GM23248 (cell line): ENCODE measurements at regions not wholly inside any gene's neighbourhood (a gene's known extent, or its start where the extent isn't known, plus 50 kb on each side); places are given as distances from the start of the nearest gene placed in this dataset.

Experiments
- DNase-seq: peaks from one replicate; pipeline ENCODE4 v3.0.0-alpha.2; 2015
- H2AFZ ChIP-seq: fragments of 200-600 bp; sonication (generic); 2 replicates; pipeline ENCODE4 v1.6.1; 2016; ENCODE audit warnings: antibody characterized with exemption
- H3F3A ChIP-seq: fragments of 200-600 bp; sonication (generic); 2 replicates; pipeline ENCODE4 v1.6.1; 2016; ENCODE audit warnings: mild to moderate bottlenecking, antibody characterized with exemption, mixed run types; ENCODE audit not compliant: insufficient read depth
- H3K27ac ChIP-seq: fragments of 200-600 bp; sonication (generic); 2 replicates; pipeline ENCODE4 v1.5.1; 2016; ENCODE audit warnings: mild to moderate bottlenecking
- H3K27me3 ChIP-seq: fragments of 200-600 bp; sonication (generic); replicated peaks from 2 replicates; pipeline ENCODE4 v1.6.1; 2016; ENCODE audit warnings: mild to moderate bottlenecking; ENCODE audit not compliant: insufficient read depth
- H3K36me3 ChIP-seq: fragments of 200-600 bp; sonication (generic); 2 replicates; pipeline ENCODE4 v1.6.1; 2016; ENCODE audit warnings: low read depth, mild to moderate bottlenecking
- H3K4me1 ChIP-seq: fragments of 200-600 bp; sonication (generic); 2 replicates; pipeline ENCODE4 v1.6.1; 2016; ENCODE audit warnings: mild to moderate bottlenecking; ENCODE audit not compliant: insufficient read depth
- H3K4me2 ChIP-seq: fragments of 200-600 bp; sonication (generic); one replicate; pipeline ENCODE4 v1.6.1; 2016; ENCODE audit warnings: mild to moderate bottlenecking; ENCODE audit not compliant: unreplicated experiment
- H3K4me3 ChIP-seq: fragments of 200-600 bp; sonication (generic); 2 replicates; pipeline ENCODE4 v1.5.1; 2016; ENCODE audit warnings: mild to moderate bottlenecking
- H3K79me2 ChIP-seq: fragments of 200-600 bp; sonication (generic); 2 replicates; pipeline ENCODE4 v1.6.1; 2016; ENCODE audit warnings: mild to moderate bottlenecking; ENCODE audit not compliant: insufficient read depth
- H3K9ac ChIP-seq: fragments of 200-600 bp; sonication (generic); 2 replicates; pipeline ENCODE4 v1.6.1; 2016; ENCODE audit warnings: mild to moderate bottlenecking
- H3K9me2 ChIP-seq: fragments of 200-600 bp; sonication (generic); 2 replicates; pipeline ENCODE4 v1.6.1; 2016; ENCODE audit warnings: mixed run types, mild to moderate bottlenecking, moderate library complexity; ENCODE audit not compliant: insufficient read depth
- H3K9me3 ChIP-seq: fragments of 200-600 bp; sonication (generic); one replicate; pipeline ENCODE4 v1.6.1; 2017; ENCODE audit warnings: low read depth
- H4K20me1 ChIP-seq: fragments of 200-600 bp; sonication (generic); 2 replicates; pipeline ENCODE4 v1.6.0; 2016; ENCODE audit not compliant: insufficient read depth
- EZH2 ChIP-seq: fragments of 200-600 bp; sonication (generic); IDR thresholded peaks from 2 replicates; pipeline ENCODE4 v1.6.1; 2018; ENCODE audit warnings: antibody characterized with exemption, mild to moderate bottlenecking; ENCODE audit not compliant: insufficient read depth, poor library complexity, severe bottlenecking
- EZH2phosphoT487 ChIP-seq: fragments of 200-600 bp; sonication (generic); IDR thresholded peaks from 2 replicates; pipeline ENCODE4 v1.6.1; 2018; ENCODE audit warnings: antibody characterized with exemption, moderate library complexity, mild to moderate bottlenecking, low read depth; ENCODE audit not compliant: insufficient read depth
- WGBS, 2 experiments: methylation state at CpG; one replicate each; pipeline ENCODE4 v1.1.6; 2015 to 2017; ENCODE audit warnings: low lambda C conversion rate in 2 of 2, low coverage in 1 of 2; ENCODE audit errors: missing lambda C conversion rate in 2 of 2; 5-methylcytosine and 5-hydroxymethylcytosine counted together
- in situ Hi-C: fragments of 300-500 bp; cut with MboI; formaldehyde crosslinking; loops from 2 replicates; pipeline ENCODE4 v1.15.0; 2020

- no peaks in the 10 kb centered on the region for H3K9me2 ChIP-seq
- no peak overlapping the region for H2AFZ ChIP-seq
- no peak overlapping the region for H3K9ac ChIP-seq
- peaks cover 61% of the 10 kb centered on the region for H3K27me3 ChIP-seq
- H3K27ac ChIP-seq = no peak overlapping the region
- no peaks in the 10 kb centered on the region for H3K36me3 ChIP-seq
- in situ Hi-C loops = no loop called here
- H3K4me2 ChIP-seq = no peak overlapping the region
- no peak for DNase-seq
- no peaks in the 10 kb centered on the region for H4K20me1 ChIP-seq
- TF ChIP-seq EZH2 = no peak
- no peak for TF ChIP-seq EZH2phosphoT487
- H3K9me3 ChIP-seq = no peaks in the 10 kb centered on the region
- no peaks in the 10 kb centered on the region for H3F3A ChIP-seq
- 85 to 89% methylated on average over 8 of the region's 8 CpGs for WGBS, 2 experiments
- no peaks in the 10 kb centered on the region for H3K79me2 ChIP-seq
- no peaks in the 10 kb centered on the region for H3K4me1 ChIP-seq
- H3K4me3 ChIP-seq = no peak overlapping the region
Measured at GRCh38 chr3:184474897-184475296, 86.7 kb upstream of the EPHB3 start.

GRCh38 chr3:184477940-184478339, 83.6 kb upstream of the EPHB3 start:
- Histone ChIP-seq H3K4me1 (no peaks in the 10 kb centered on the region), H3K27me3 (peaks cover 41% of the 10 kb centered on the region), H2AFZ (no peak overlapping the region), H3K27ac (no peak overlapping the region), H3K4me2 (no peak overlapping the region), H3F3A (no peaks in the 10 kb centered on the region), H3K9ac (no peak overlapping the region), H3K9me2 (no peaks in the 10 kb centered on the region), H4K20me1 (no peaks in the 10 kb centered on the region), H3K4me3 (no peak overlapping the region), H3K36me3 (no peaks in the 10 kb centered on the region), H3K9me3 (no peaks in the 10 kb centered on the region), H3K79me2 (no peaks in the 10 kb centered on the region)
- in situ Hi-C loops = no loop called here
- no peak for DNase-seq
- 59% methylated on average over 1 of the region's 1 CpG for WGBS, 2 experiments
- TF ChIP-seq EZH2 (no peak), EZH2phosphoT487 (no peak)

- no peak for TF ChIP-seq EZH2
- no peak for TF ChIP-seq EZH2phosphoT487
- Histone ChIP-seq H3K79me2 (no peaks in the 10 kb centered on the region), H4K20me1 (no peaks in the 10 kb centered on the region), H3K4me1 (no peaks in the 10 kb centered on the region), H3K4me2 (no peak overlapping the region), H3F3A (no peaks in the 10 kb centered on the region), H3K27me3 (peaks cover 27% of the 10 kb centered on the region), H3K4me3 (no peak overlapping the region), H3K9me2 (no peaks in the 10 kb centered on the region), H3K9me3 (no peaks in the 10 kb centered on the region), H2AFZ (no peak overlapping the region), H3K36me3 (no peaks in the 10 kb centered on the region), H3K27ac (no peak overlapping the region), H3K9ac (no peak overlapping the region)
- in situ Hi-C loops = no loop called here
- DNase-seq = no peak
- WGBS, 2 experiments = 74 to 78% methylated on average over 8 of the region's 8 CpGs
Measured at GRCh38 chr3:184479426-184480126, 82.0 kb upstream of the EPHB3 start.

GRCh38 chr3:184480831-184481230, 80.8 kb upstream of the EPHB3 start:
- DNase-seq = no peak
- WGBS, 2 experiments = 71 to 76% methylated on average over 2 of the region's 2 CpGs
- Histone ChIP-seq H3K9ac (no peak overlapping the region), H2AFZ (no peak overlapping the region), H3K9me3 (no peaks in the 10 kb centered on the region), H3K4me3 (no peak overlapping the region), H4K20me1 (no peaks in the 10 kb centered on the region), H3K27ac (no peak overlapping the region), H3K4me2 (no peak overlapping the region), H3K27me3 (peaks cover 24% of the 10 kb centered on the region), H3F3A (no peaks in the 10 kb centered on the region), H3K9me2 (no peaks in the 10 kb centered on the region), H3K4me1 (no peaks in the 10 kb centered on the region), H3K79me2 (no peaks in the 10 kb centered on the region), H3K36me3 (no peaks in the 10 kb centered on the region)
- TF ChIP-seq EZH2phosphoT487 = no peak
- TF ChIP-seq EZH2 = no peak
- in situ Hi-C loops = no loop called here
